CD14-positive monocyte (primary cell): ENCODE measurements at regions not wholly inside any gene's neighbourhood (a gene's known extent, or its start where the extent isn't known, plus 50 kb on each side); places are given as distances from the start of the nearest gene placed in this dataset.

ENCODE experiments used
- DNase-seq, 3 donors: peaks; one replicate each; pipeline ENCODE4 v3.0.0-alpha.2; 2011 to 2022
- H2AFZ ChIP-seq: 2 replicates; pipeline ENCODE4 v1.6.0; 2012; ENCODE audit warnings: mild to moderate bottlenecking, low read depth, low read length, inconsistent platforms; ENCODE audit not compliant: insufficient read depth, poor library complexity, severe bottlenecking
- H3K27ac ChIP-seq, 2 donors: 1 replicate in 1 of 2; 2 replicates in 1 of 2; pipeline ENCODE4 v1.5.1; 2012 to 2013; ENCODE audit warnings: low read length in 2 of 2, control low read depth in 1 of 2, inconsistent platforms in 1 of 2, low read depth in 1 of 2, mild to moderate bottlenecking in 1 of 2
- H3K27me3 ChIP-seq, 2 donors: one replicate each; pipeline versions ENCODE4 v1.6.0 to v1.6.1; 2011 to 2013; ENCODE audit warnings: low read length in 2 of 2; ENCODE audit not compliant: control insufficient read depth in 2 of 2, insufficient read depth in 2 of 2
- H3K36me3 ChIP-seq, 2 donors: replicated peaks in 1 of 2; 1 replicate in 1 of 2; 2 replicates in 1 of 2; pipeline versions ENCODE4 v1.5.1 to v1.6.1; 2012 to 2013; ENCODE audit warnings: low read length in 2 of 2, control low read depth in 1 of 2, inconsistent platforms in 1 of 2, mild to moderate bottlenecking in 1 of 2; ENCODE audit not compliant: insufficient read depth in 2 of 2, control insufficient read depth in 1 of 2
- H3K4me1 ChIP-seq, 2 donors: 1 replicate in 1 of 2; 2 replicates in 1 of 2; pipeline versions ENCODE4 v1.5.1 to v1.6.1; 2012 to 2013; ENCODE audit warnings: low read length in 2 of 2, control low read depth in 1 of 2, inconsistent platforms in 1 of 2, mild to moderate bottlenecking in 1 of 2, moderate library complexity in 1 of 2; ENCODE audit not compliant: insufficient read depth in 2 of 2, control insufficient read depth in 1 of 2
- H3K4me2 ChIP-seq: replicated peaks from 2 replicates; pipeline ENCODE3; 2012; ENCODE audit warnings: low read length, moderate library complexity, mild to moderate bottlenecking; ENCODE audit not compliant: poor library complexity, severe bottlenecking; ENCODE audit errors: extremely low read depth
- H3K4me3 ChIP-seq, 3 experiments: fragments of 200-600 bp in 1 of 3; sonication (generic) in 1 of 3; replicated peaks in 1 of 3; 1 replicate in 2 of 3; 2 replicates in 1 of 3; pipeline ENCODE4 v1.5.1; 2011 to 2013; ENCODE audit warnings: low read length in 3 of 3, mild to moderate bottlenecking in 3 of 3, control low read depth in 2 of 3, low read depth in 2 of 3, inconsistent platforms in 1 of 3, moderate library complexity in 1 of 3
- H3K79me2 ChIP-seq: 2 replicates; pipeline ENCODE4 v1.6.0; 2012; ENCODE audit warnings: mild to moderate bottlenecking, control low read depth, inconsistent platforms, low read length, moderate library complexity; ENCODE audit not compliant: insufficient read depth
- H3K9ac ChIP-seq: 2 replicates; pipeline ENCODE4 v1.6.0; 2017; ENCODE audit warnings: low read length, mild to moderate bottlenecking; ENCODE audit not compliant: insufficient read depth, poor library complexity, severe bottlenecking
- H3K9me3 ChIP-seq, 2 donors: replicated peaks in 1 of 2; 1 replicate in 1 of 2; 2 replicates in 1 of 2; pipeline versions ENCODE4 v1.5.1 to v1.6.1; 2012 to 2013; ENCODE audit warnings: low read length in 2 of 2, control low read depth in 1 of 2; ENCODE audit not compliant: control insufficient read depth in 1 of 2, insufficient read depth in 1 of 2
- H4K20me1 ChIP-seq: 2 replicates; pipeline ENCODE4 v1.6.0; 2012; ENCODE audit warnings: mild to moderate bottlenecking, low read length, control low read depth, moderate library complexity; ENCODE audit not compliant: insufficient read depth
- H3K27ac Mint-ChIP-seq, 7 donors: one replicate each; pipeline ENCODE4 v1.8.0; 2020; ENCODE audit warnings: mild to moderate bottlenecking in 7 of 7, mixed read lengths in 7 of 7, moderate library complexity in 6 of 7, inconsistent platforms in 2 of 7
- H3K27me3 Mint-ChIP-seq, 3 donors: one replicate each; pipeline ENCODE4 v1.8.0; 2021 to 2022; ENCODE audit warnings: low read depth in 3 of 3, mild to moderate bottlenecking in 3 of 3, mixed read lengths in 3 of 3, moderate library complexity in 3 of 3, inconsistent platforms in 1 of 3
- H3K36me3 Mint-ChIP-seq, 2 donors: one replicate each; pipeline ENCODE4 v1.8.0; 2020; ENCODE audit warnings: mixed read lengths in 2 of 2, inconsistent platforms in 1 of 2, mild to moderate bottlenecking in 1 of 2
- H3K4me1 Mint-ChIP-seq: one replicate; pipeline ENCODE4 v1.8.0; 2020; ENCODE audit warnings: mild to moderate bottlenecking, mixed read lengths
- H3K4me3 Mint-ChIP-seq, 2 donors: one replicate each; pipeline ENCODE4 v1.8.0; 2020; ENCODE audit warnings: mild to moderate bottlenecking in 2 of 2, mixed read lengths in 2 of 2, moderate library complexity in 1 of 2
- H3K9me3 Mint-ChIP-seq, 7 donors: one replicate each; pipeline ENCODE4 v1.8.0; 2020 to 2022; ENCODE audit warnings: mixed read lengths in 7 of 7, mild to moderate bottlenecking in 6 of 7, moderate library complexity in 6 of 7, inconsistent platforms in 2 of 7
- CTCF ChIP-seq: fragments of 200-600 bp; IDR thresholded peaks from one replicate; pipeline ENCODE4 v1.8.0; 2022; ENCODE audit warnings: antibody characterized with exemption, mild to moderate bottlenecking
- WGBS: methylation state at CpG from one replicate; pipeline ENCODE4 v1.1.5; 2013; ENCODE audit warnings: missing lambda C conversion rate; ENCODE audit not compliant: insufficient coverage; 5-methylcytosine and 5-hydroxymethylcytosine counted together
- intact Hi-C, 2 donors: fragments of 100-400 bp; cut with micrococcal nuclease; formaldehyde crosslinking; loops; one replicate each; pipeline versions ENCODE4 v1.15.0 to v1.15.1; 2023

GRCh38 chr10:128218161-128218560 lies 91.9 kb upstream of the MKI67 start:
- Mint-ChIP-seq H3K27me3 (peaks cover 4 to 7% (median 5%) of the 10 kb centered on the region in 3 donors), H3K27ac (no peak overlapping the region), H3K9me3 (peaks cover 0 to 3% (median 0%) of the 10 kb centered on the region in 7 donors), H3K36me3 (no peaks in the 10 kb centered on the region), H3K4me1 (peaks cover 17% of the 10 kb centered on the region), H3K4me3 (no peak overlapping the region)
- Histone ChIP-seq H3K9ac (no peak overlapping the region), H3K79me2 (no peaks in the 10 kb centered on the region), H3K27ac (no peak overlapping the region), H2AFZ (no peak overlapping the region), H3K36me3 (no peaks in the 10 kb centered on the region), H3K4me2 (no peak overlapping the region), H3K9me3 (no peaks in the 10 kb centered on the region), H3K4me3 (no peak overlapping the region), H3K4me1 (peaks cover 13 to 15% of the 10 kb centered on the region in 2 donors), H4K20me1 (no peaks in the 10 kb centered on the region), H3K27me3 (no peaks in the 10 kb centered on the region)
- WGBS = 91% methylated on average over 4 of the region's 4 CpGs
- TF ChIP-seq CTCF = no peak
- DNase-seq = no peak
- intact Hi-C loops = no loop called here

- no peak overlapping the region for H3K27ac ChIP-seq
- no peak for TF ChIP-seq CTCF
- H3K79me2 ChIP-seq = no peaks in the 10 kb centered on the region
- no peaks in the 10 kb centered on the region for H4K20me1 ChIP-seq
- H3K4me1 Mint-ChIP-seq = peaks cover 17% of the 10 kb centered on the region
- WGBS = no CpG with 5 or more reads among the region's 1 CpG
- H3K4me2 ChIP-seq = no peak overlapping the region
- no peak overlapping the region for H3K9ac ChIP-seq
- H3K27ac Mint-ChIP-seq = no peak overlapping the region
- H3K4me3 Mint-ChIP-seq = no peak overlapping the region
- no peaks in the 10 kb centered on the region for H3K9me3 ChIP-seq
- intact Hi-C loops = no loop called here
- H3K9me3 Mint-ChIP-seq = peaks cover 0 to 3% (median 0%) of the 10 kb centered on the region in 7 donors
- no peak for DNase-seq
- H3K36me3 Mint-ChIP-seq = no peaks in the 10 kb centered on the region
- H3K4me3 ChIP-seq = no peak overlapping the region
- H3K27me3 ChIP-seq = no peaks in the 10 kb centered on the region
- no peaks in the 10 kb centered on the region for H3K36me3 ChIP-seq
- H2AFZ ChIP-seq = no peak overlapping the region
- peaks cover 13 to 15% of the 10 kb centered on the region in 2 donors for H3K4me1 ChIP-seq
- H3K27me3 Mint-ChIP-seq = peaks cover 4 to 6% (median 5%) of the 10 kb centered on the region in 3 donors
Observed at GRCh38 chr10:128219295-128219694, 93.1 kb upstream of the MKI67 start.
